ENCODE measurements at regions not wholly inside any gene's neighbourhood (a gene's known extent, or its start where the extent isn't known, plus 50 kb on each side); places are given as distances from the start of the nearest gene placed in this dataset.
"Not testable (repeated sequence)": the region's sequence is repeated elsewhere in the genome, so short reads cannot be mapped to it uniquely, and the experiment has no call there.

DNA sequence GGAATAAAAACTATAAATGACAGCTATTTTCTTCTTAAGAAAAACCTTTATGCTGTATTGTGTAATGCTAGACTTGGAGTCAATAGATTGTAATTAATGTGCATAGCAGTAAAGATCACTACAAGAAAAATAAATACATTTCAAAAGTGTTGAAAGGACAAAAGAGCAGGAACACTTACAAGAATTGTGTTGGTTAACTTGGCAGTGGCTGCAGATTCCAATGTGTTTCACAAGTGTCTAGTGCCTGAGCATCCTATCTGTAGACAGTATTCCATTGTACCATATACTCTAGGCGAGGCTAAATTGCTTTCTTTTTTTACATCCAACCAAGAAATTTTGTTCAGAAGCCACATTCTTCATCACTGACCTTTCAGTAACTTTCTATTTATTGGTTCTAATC, 924.1 kb downstream of the EPHA7 start:
- DNase-seq = no peak

- no peak for DNase-seq
Observed at GRCh38 chr6:92485487-92485886, 933.9 kb downstream of the EPHA7 start.

DNA sequence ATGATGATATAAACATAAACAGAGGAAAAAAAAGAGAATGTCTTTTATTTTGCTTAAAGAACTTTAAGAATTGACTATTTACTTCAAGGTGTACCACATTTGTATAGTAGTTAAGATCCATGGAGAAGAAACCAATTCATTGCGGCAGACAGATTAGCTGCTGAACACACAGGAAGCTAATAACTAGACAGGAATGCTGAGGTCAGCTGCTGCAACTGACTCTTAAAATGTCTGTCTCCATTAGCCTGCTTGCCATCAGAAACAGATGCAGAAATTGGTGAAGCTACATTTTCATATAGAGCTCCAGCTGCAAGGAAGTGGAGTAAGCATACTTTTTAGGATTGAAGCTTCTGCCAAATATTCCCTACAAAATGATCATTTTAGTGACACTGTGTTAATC, 939.5 kb downstream of the EPHA7 start:
- no peak for DNase-seq

- DNase-seq = no peak
Observed at GRCh38 chr6:92473056-92473455, 946.3 kb downstream of the EPHA7 start.

DNA sequence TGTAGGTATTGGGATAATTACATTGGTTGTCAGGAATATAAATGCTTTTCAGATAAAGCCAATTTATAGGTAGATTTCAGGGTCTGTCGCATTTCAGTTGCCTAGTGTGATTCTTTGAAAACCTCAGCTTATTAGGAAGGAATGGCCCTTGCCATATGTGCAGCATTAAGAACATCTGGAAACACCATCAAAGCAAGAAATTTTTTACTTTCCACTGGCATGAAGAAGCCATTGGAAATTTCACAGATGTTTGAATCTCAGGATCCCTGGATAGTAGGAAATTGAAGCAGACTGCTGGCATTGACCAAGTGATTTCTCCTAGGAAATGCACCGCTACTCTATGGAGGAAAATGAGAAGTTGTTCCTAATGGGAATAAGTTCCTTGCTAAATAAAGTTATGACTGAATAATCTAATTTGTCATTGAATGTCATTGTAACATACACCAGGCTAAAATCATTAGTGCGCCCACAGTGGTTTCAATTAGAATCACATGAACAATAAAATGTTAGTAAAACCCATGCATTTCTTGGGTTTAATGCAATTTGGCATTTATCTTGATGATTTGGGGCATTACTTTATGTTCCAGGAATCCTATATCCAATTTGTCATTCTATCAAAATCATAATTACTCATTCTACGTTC, 950.1 kb downstream of the EPHA7 start:
- DNase-seq = no peak

DNA sequence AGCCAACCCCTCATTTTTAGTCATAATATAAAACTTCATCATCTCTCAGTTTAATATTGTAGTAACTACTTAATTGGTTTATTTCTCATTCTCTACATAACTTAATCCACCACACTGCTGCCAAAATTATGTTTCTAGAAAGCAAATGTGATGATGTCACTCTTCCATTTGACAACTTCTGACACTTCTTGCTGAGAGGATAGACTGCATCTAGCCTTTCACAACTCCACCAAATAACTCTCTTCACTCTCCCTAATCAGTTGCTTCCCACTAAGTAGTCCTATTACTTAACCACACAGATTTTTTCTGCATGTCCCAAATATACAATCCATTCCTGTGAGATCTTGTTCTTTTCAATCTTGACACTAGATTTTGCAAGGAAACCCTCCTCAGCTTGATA, 951.3 kb downstream of the EPHA7 start:
- DNase-seq = no peak

DNA sequence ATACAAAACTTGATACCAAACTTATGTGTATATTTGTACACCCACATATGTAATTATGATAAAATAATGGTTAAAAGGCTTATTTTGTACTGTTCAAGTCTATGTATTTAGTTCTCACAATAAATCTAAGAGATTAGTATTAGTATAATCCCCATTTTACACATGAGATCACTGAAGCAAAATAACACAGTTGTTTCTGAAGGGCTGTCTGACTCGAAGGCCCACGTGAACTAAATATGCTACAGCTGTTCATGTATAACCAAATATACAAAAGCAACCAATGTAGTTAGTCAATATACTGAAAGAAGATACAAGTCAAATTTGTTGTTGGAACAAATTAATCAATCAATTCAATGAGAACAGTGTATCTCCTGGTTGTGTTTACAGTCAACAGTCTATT, 959.2 kb downstream of the EPHA7 start:
- no peak for DNase-seq

- no peak for DNase-seq
Observed at GRCh38 chr6:92459606-92460005, 959.8 kb downstream of the EPHA7 start.

- DNase-seq = no peak
Observed at GRCh38 chr6:92446052-92446451, 973.3 kb downstream of the EPHA7 start.

GRCh38 chr6:92433911-92434310, 985.4 kb downstream of the EPHA7 start:
- DNase-seq = no peak

DNA sequence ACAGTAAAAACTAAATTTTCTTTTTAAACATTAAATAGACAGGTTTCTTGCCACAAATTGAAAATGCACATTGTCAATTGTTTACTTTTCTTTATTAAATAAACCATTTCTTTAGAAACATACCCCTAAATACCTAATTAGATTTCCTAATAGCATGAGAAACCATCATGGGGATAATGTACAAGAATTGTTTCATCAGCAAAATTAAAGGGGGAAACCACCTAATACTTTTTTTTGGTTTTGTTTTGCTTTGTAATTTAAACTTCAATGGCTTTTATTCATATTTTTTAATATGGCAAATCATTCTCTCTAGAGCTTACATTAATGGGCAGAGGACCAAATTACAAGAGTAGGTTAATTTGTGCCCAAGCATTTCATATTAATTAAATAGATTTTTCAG, 987.9 kb downstream of the EPHA7 start:
- no peak for DNase-seq

DNA sequence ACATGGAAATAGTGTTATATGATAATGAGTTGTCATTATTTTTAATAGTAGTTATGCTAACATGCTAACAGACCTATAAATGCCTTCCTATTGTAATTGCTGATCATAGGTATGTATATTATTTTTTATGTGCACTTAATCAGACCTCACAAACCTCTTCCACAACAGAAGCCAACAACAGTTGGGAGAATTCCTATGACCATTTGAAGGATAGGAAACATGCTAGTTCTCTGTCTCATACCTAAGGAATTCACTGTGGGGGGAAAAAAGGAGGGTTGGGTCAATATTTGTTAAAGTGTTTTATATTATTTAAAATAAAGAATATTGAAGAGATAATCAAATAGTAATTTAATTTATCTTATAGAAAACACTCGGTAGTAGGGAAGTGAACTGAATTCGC, 990.9 kb downstream of the EPHA7 start:
- DNase-seq = no peak

DNA sequence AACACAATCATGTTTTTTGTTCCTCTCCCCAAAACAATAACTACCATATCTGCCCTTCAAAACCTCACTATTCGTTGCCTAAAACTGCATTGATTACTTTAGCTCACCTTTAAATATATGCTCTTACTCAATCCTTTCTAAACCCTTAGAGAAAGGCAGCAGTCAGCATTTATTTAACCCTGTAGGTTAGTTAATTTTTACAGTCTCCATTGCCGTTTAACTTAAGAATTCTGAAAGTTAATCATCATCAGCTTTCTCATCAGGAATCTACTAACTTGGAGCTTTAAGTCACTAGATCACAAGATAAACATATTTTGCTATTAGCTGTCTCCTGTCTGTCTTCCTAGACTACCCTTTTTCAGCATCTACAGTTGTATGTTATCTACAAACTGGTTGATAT, 991.9 kb downstream of the EPHA7 start:
- DNase-seq = no peak

DNA sequence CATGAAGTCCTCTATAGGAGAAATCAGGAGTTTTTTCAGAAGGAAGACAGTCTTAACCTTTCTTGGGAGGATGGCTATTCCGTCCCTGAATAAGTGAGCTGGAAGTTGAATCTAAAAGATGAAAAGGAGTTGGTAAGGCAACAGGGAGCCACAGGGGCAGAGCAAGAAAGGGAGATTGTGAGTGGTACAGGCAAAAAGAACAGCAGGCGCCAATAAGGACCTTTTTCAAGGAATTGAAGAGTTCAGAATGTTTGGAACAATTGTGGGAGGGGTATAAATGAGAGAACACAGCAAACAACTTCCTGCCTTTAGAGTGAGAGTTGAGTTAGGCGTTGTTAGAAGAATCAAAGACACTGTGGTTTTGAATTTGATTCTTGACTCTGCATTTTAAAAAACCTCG, 1003.7 kb downstream of the EPHA7 start:
- DNase-seq = no peak

DNA sequence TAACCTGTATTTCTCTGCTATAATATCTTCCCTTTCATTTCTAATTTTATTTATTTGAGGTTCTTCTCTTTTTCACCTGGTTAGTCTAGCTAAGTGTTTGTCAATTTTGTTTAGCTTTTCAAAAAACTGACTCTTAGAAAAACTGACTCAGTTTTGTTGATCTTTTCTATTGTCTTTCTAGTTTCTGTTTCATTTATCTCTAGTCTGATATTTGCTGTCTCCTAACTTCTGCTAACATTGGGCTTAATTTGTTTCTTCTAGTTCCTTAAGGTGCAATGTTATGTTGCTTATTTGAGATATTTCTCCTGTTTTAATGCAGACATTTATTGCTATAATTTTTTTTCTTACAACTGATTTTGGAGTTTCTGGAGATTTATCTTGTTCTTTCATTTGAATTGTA, 1011.0 kb downstream of the EPHA7 start:
- no peak for DNase-seq

GRCh38 chr6:92404281-92404680, 1015.1 kb downstream of the EPHA7 start:
- no peak for DNase-seq

- DNase-seq = no peak
Observed at GRCh38 chr6:92399911-92400310, 1019.4 kb downstream of the EPHA7 start.

GRCh38 chr6:92388706-92389105, 1030.7 kb downstream of the EPHA7 start:
- not testable (repeated sequence) for DNase-seq

DNA sequence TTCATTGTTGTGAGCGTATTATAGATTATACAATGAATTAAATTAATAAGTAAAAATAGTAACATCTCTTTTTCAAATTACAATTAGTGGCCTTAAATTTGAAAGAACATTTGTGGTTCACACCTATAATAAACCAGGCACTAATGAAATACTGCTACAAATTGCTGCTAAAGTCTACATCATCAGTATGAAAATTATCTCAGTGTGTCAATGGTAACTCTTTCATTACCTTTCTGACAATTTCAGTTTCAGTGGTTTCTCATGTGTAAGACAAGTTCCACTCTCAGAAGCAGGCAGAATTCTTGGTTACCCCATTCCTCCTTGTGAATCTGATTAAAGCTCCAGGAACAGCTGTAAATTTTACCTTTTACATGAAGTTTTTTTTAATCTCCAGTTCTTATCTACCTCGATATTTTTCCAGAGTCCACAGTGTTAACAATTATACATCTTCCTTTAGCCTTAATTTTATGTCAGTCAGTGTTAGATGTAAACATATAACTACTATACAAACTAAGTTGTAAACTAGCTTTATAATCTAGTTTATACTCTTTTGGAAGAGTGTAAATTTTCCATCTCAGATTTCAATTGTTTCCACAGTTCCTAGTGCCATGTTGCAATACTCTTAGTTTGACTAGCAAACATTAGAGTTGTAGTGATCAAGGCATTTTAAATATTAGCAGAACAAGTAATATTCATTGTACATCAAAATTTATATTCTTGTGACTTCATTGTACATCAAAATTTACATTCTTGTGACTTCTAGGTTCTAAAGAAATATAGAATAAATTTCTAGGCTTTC, 1038.4 kb downstream of the EPHA7 start:
- no peak for DNase-seq

DNA sequence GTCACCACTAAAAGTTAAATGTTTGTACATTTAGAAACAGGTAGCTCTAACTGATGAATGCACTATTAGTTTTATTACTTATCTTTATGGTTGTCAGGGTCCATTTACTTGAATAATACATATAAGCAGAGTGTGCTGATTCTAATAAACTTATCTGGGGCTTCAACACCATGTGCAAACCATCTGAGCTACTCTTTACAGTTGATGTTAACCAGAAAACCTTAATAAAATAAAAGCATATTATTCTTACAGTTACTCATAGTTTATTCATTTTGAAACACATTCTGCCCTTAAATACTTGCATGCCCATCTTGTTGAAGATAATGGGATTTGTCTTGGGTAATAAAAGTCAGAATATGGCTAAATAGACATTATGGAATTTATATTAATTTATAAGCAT, 1042.2 kb downstream of the EPHA7 start:
- no peak for DNase-seq

DNA sequence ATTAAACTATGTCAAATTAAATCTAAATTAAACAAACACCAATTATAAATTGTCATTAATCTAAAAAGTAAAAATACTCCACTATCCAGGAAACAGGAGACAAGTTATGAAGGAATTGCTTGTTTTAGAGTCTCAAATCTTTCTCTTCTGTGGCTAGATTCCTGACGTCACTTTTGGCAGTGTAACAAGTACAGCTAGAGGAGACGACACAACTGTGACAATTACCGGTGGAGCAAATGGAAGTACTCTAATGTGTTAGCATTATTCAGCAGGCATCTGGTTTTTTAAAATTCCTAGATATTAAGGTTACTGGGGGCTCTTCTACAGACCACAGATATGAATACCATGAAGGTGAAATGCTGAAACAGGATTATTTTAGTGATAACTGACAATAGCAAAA, 1042.7 kb downstream of the EPHA7 start:
- DNase-seq = no peak

DNA sequence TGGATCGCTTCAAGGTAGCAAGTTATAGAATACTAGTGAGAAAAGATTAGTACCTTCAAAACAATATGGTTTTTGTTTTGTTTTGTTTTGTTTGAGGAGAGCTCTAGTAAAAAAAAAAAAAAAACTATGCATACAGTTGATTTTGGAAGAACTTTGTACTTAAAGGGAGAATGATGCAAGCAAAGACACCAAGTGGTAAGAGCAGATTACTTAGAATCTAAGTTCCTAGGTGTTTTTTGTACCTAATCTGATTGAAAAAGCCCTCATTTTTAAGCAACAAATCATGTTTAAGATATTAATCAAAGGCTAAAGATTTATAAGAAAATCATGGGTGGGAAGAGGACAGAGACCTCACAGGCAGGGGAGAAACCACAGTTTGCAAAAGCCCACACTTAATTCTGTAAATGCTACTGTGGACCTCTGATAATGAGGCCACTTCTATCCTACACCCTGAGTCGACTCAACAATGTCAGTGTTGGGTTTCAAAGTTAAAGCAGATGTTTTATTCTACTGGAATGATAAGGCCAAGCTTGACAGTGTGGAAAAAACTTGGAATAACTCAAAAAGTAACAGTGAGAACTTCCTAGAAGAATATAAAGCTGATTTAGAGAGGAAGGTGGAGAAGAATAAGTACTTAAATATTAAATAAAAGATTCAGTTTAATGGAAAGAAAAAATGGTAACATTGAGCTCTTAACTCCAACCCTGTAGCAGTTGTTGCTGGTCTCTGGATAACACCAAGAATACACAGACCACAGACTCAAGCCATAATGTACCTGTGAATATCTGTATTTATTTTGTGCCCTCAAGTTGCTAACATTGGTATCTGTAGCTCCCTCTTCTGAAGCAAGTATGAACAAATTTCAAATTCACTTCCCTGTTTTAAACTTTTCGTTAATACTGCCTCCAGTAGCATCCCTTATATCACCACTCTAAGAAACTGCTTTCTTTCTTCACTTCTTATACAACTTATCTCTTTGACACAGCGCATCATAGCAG, 1047.8 kb downstream of the EPHA7 start:
- no peak for DNase-seq

DNA sequence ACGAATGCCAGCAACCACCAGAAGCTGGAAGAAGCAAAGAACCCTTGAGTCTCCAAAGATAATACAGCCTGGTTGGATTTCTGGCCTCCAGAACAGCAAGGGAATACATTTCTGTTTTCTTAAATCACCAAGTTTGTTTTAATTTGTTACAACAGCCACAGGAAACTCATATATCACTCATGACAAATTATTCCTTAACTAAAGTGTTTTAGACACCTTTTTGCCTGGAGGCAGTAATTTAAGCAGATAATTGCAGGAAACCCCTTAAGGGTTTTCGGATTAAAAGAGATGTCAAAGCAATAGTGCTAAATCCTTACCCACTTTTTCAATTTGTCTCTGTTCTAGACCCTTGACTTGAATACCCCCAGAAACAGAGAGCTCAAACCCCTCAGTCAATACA, 1050.0 kb downstream of the EPHA7 start:
- no peak for DNase-seq
